ENCODE measurements at regions not wholly inside any gene's neighbourhood (a gene's known extent, or its start where the extent isn't known, plus 50 kb on each side); places are given as distances from the start of the nearest gene placed in this dataset.

- H3K4me1 Mint-ChIP-seq: no peaks in the 10 kb centered on the region
These were observed 105.8 kb downstream of the SLC35B3 start for GRCh38 chr6:8329562-8329961.

DNA sequence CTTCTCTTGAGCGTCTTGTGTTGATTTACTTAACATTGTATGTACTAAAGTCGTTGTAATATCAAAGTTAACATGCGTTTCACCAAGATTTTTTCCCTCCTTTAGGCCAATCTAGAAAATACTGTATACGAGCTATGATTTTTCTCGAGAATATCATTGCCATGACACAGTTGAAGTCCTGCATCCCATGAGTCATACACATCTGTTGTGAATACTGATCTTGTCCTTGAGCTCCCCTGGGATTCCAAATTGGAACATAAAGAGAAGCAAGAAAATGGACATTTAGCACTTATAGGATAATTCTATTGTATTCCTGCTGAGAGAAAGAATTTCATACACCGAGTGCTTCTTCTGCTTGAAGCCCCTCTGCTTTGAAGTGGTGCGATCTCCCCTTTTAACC lies 109.6 kb downstream of the SLC35B3 start:
- Mint-ChIP-seq H3K27me3 (ENCODE audit: low read depth in 3 of 3) (peaks cover 0 to under 1% (median 0%) of the 10 kb centered on the region in 3 donors), H3K27ac (no peak overlapping the region), H3K9me3 (peaks cover 0 to 14% (median 3%) of the 10 kb centered on the region in 7 donors), H3K4me1 (no peaks in the 10 kb centered on the region), H3K4me3 (no peak overlapping the region), H3K36me3 (no peaks in the 10 kb centered on the region)
- H3K4me2 ChIP-seq (replicated peaks; ENCODE audit: extremely low read depth, low read length, poor library complexity, severe bottlenecking): no peak overlapping the region
- H3K27me3 ChIP-seq (ENCODE audit: control insufficient read depth in 2 of 2, insufficient read depth in 2 of 2, low read length in 2 of 2): no peaks in the 10 kb centered on the region
- TF ChIP-seq, protein P1, sequence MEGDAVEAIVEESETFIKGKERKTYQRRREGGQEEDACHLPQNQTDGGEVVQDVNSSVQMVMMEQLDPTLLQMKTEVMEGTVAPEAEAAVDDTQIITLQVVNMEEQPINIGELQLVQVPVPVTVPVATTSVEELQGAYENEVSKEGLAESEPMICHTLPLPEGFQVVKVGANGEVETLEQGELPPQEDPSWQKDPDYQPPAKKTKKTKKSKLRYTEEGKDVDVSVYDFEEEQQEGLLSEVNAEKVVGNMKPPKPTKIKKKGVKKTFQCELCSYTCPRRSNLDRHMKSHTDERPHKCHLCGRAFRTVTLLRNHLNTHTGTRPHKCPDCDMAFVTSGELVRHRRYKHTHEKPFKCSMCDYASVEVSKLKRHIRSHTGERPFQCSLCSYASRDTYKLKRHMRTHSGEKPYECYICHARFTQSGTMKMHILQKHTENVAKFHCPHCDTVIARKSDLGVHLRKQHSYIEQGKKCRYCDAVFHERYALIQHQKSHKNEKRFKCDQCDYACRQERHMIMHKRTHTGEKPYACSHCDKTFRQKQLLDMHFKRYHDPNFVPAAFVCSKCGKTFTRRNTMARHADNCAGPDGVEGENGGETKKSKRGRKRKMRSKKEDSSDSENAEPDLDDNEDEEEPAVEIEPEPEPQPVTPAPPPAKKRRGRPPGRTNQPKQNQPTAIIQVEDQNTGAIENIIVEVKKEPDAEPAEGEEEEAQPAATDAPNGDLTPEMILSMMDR (IDR thresholded peaks at IDR 0.05): no peak
- no peak overlapping the region for H3K4me3 ChIP-seq (replicated peaks in 1 of 3; ENCODE audit: low read depth in 2 of 3, low read length in 3 of 3)
- H3K9me3 ChIP-seq (replicated peaks in 1 of 2; ENCODE audit: control insufficient read depth in 1 of 2, insufficient read depth in 1 of 2, low read length in 2 of 2): peaks cover 0 to 8% of the 10 kb centered on the region in 2 donors
- no peak overlapping the region for H3K9ac ChIP-seq (ENCODE audit: insufficient read depth, low read length, poor library complexity, severe bottlenecking)
- H2AFZ ChIP-seq (ENCODE audit: insufficient read depth, low read depth, low read length, poor library complexity, severe bottlenecking): no peak overlapping the region
- DNase-seq: no peak
- H3K4me1 ChIP-seq (ENCODE audit: control insufficient read depth in 1 of 2, insufficient read depth in 2 of 2, low read length in 2 of 2): no peaks in the 10 kb centered on the region
- no peaks in the 10 kb centered on the region for H3K79me2 ChIP-seq (ENCODE audit: insufficient read depth, low read length)
- no peaks in the 10 kb centered on the region for H4K20me1 ChIP-seq (ENCODE audit: insufficient read depth, low read length)
- intact Hi-C loops (cut with micrococcal nuclease): no loop called here
- H3K27ac ChIP-seq (ENCODE audit: low read depth in 1 of 2, low read length in 2 of 2): no peak overlapping the region
- H3K36me3 ChIP-seq (replicated peaks in 1 of 2; ENCODE audit: control insufficient read depth in 1 of 2, insufficient read depth in 2 of 2, low read length in 2 of 2): no peaks in the 10 kb centered on the region
- WGBS (ENCODE audit: insufficient coverage): 80% methylated on average over 2 of the region's 7 CpGs

More at GRCh38 chr6:8329562-8329961, 105.8 kb downstream of the SLC35B3 start:
- Histone ChIP-seq H3K4me3 (replicated peaks in 1 of 3; ENCODE audit: low read depth in 2 of 3, low read length in 3 of 3) (no peak overlapping the region), H3K4me1 (ENCODE audit: control insufficient read depth in 1 of 2, insufficient read depth in 2 of 2, low read length in 2 of 2) (no peaks in the 10 kb centered on the region), H3K27me3 (ENCODE audit: control insufficient read depth in 2 of 2, insufficient read depth in 2 of 2, low read length in 2 of 2) (no peaks in the 10 kb centered on the region), H3K9ac (ENCODE audit: insufficient read depth, low read length, poor library complexity, severe bottlenecking) (no peak overlapping the region), H2AFZ (ENCODE audit: insufficient read depth, low read depth, low read length, poor library complexity, severe bottlenecking) (no peak overlapping the region), H3K27ac (ENCODE audit: low read depth in 1 of 2, low read length in 2 of 2) (no peak overlapping the region), H3K36me3 (replicated peaks in 1 of 2; ENCODE audit: control insufficient read depth in 1 of 2, insufficient read depth in 2 of 2, low read length in 2 of 2) (no peaks in the 10 kb centered on the region), H3K9me3 (replicated peaks in 1 of 2; ENCODE audit: control insufficient read depth in 1 of 2, insufficient read depth in 1 of 2, low read length in 2 of 2) (peaks cover 0 to 5% of the 10 kb centered on the region in 2 donors), H3K4me2 (replicated peaks; ENCODE audit: extremely low read depth, low read length, poor library complexity, severe bottlenecking) (no peak overlapping the region), H3K79me2 (ENCODE audit: insufficient read depth, low read length) (no peaks in the 10 kb centered on the region), H4K20me1 (ENCODE audit: insufficient read depth, low read length) (no peaks in the 10 kb centered on the region)
- TF ChIP-seq, protein P1 (IDR thresholded peaks at IDR 0.05): no peak
- WGBS (ENCODE audit: insufficient coverage): 73% methylated on average over 8 of the region's 8 CpGs
- intact Hi-C loops (cut with micrococcal nuclease): no loop called here
- Mint-ChIP-seq H3K9me3 (peaks cover 0 to 8% (median 2%) of the 10 kb centered on the region in 7 donors), H3K36me3 (no peaks in the 10 kb centered on the region), H3K4me3 (no peak overlapping the region), H3K27me3 (ENCODE audit: low read depth in 3 of 3) (peaks cover 0 to 2% (median 0%) of the 10 kb centered on the region in 3 donors), H3K27ac (no peak overlapping the region)
- DNase-seq: no peak
